HepG2 (cell line): ENCODE measurements at regions not wholly inside any gene's neighbourhood (a gene's known extent, or its start where the extent isn't known, plus 50 kb on each side); places are given as distances from the start of the nearest gene placed in this dataset.

ENCODE experiments used
- CTCF ChIP-seq: sonication (generic); formaldehyde crosslinking; IDR thresholded peaks from 2 replicates; pipeline ENCODE4 v1.5.0; 2020; ENCODE audit warnings: mild to moderate bottlenecking, missing genetic modification reagents, moderate library complexity
- EP300 ChIP-seq, 3 experiments: sonication (generic) in 1 of 3; formaldehyde crosslinking in 1 of 3; IDR thresholded peaks; 2 replicates each; pipeline versions ENCODE4 v1.5.1 to v1.6.1; 2011 to 2020; ENCODE audit warnings: low read depth in 2 of 3, low read length in 2 of 3, borderline replicate concordance in 1 of 3, improper control_type of control experiment in 1 of 3, mild to moderate bottlenecking in 1 of 3, missing genetic modification reagents in 1 of 3, moderate library complexity in 1 of 3
- HOXA9 ChIP-seq: sonication (generic); formaldehyde crosslinking; IDR thresholded peaks from 2 replicates; pipeline ENCODE4 v1.8.1; 2022; ENCODE audit warnings: missing genetic modification reagents, mild to moderate bottlenecking, moderate library complexity, borderline replicate concordance
- PCBP1 ChIP-seq: fragments of 200-400 bp; formaldehyde crosslinking; IDR thresholded peaks from 2 replicates; pipeline ENCODE4 v1.6.1; 2017; ENCODE audit warnings: mild to moderate bottlenecking, low read depth, low read length, borderline replicate concordance
- ZBTB34 ChIP-seq: sonication (generic); formaldehyde crosslinking; IDR thresholded peaks from 2 replicates; pipeline ENCODE4 v1.8.0; 2022; ENCODE audit warnings: mild to moderate bottlenecking, missing genetic modification reagents
- ZBTB44 ChIP-seq: sonication (generic); formaldehyde crosslinking; IDR thresholded peaks from 2 replicates; pipeline ENCODE4 v1.4.0; 2020; ENCODE audit warnings: missing genetic modification reagents
- ZNF230 ChIP-seq: sonication (generic); formaldehyde crosslinking; IDR thresholded peaks from 2 replicates; pipeline ENCODE4 v1.4.0; 2020; ENCODE audit warnings: mild to moderate bottlenecking, missing genetic modification reagents
- ZNF282 ChIP-seq: fragments of 450-650 bp; IDR thresholded peaks from 2 replicates; pipeline ENCODE4 v1.6.1; 2018; ENCODE audit not compliant: partially characterized antibody
- ZNF790 ChIP-seq: sonication (generic); formaldehyde crosslinking; IDR thresholded peaks from 2 replicates; pipeline ENCODE4 v1.8.0; 2022; ENCODE audit warnings: missing genetic modification reagents, mild to moderate bottlenecking, borderline replicate concordance

GRCh38 chrX:98523026-98523425 is 1639.3 kb downstream of the RPA4 start:
- no peak for TF ChIP-seq PCBP1
- no peak for TF ChIP-seq CTCF
- no peak for TF ChIP-seq ZNF282
- no peak for TF ChIP-seq ZNF230 (CRISPR knock-in tag)
- TF ChIP-seq ZNF790 = no peak
- TF ChIP-seq HOXA9 = no peak
- no peak for TF ChIP-seq ZBTB34 (CRISPR knock-in tag)
- no peak for TF ChIP-seq ZBTB44 (CRISPR knock-in tag)
- TF ChIP-seq EP300 (IDR thresholded peaks at IDR 0.05; ENCODE audit: low read depth in 2 of 2, low read length in 2 of 2) = no peak
- TF ChIP-seq EP300 (CRISPR knock-in tag; IDR thresholded peaks at IDR 0.05; ENCODE audit: borderline replicate concordance) = no peak
